ENCODE measurements at regions not wholly inside any gene's neighbourhood (a gene's known extent, or its start where the extent isn't known, plus 50 kb on each side); places are given as distances from the start of the nearest gene placed in this dataset.

- DNase-seq (ENCODE audit: low read depth in 2 of 3, low spot score in 2 of 3): no peak
These were observed 128.0 kb downstream of the KIF20B start for GRCh38 chr10:89829262-89829886.

DNA sequence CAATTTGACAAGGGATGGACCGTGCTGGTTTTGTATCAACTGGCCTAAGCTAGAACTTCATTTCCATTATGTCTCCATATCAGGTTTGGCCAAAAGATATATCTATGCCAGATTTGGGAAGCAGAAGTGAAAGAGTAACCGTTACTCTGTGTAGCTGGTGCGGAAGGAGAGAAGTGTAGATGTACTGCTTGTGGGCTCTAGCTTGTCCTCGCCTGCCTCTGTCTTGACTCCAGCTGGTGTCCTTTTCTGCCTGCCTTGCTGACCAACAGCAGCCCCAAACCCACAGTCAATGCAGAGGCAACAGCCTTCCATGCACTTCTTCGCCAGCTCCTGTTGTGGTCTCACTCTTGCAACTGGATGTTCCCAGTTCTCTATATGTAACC lies 128.5 kb downstream of the KIF20B start:
- DNase-seq (ENCODE audit: low read depth in 2 of 3, low spot score in 2 of 3): no peak

DNA sequence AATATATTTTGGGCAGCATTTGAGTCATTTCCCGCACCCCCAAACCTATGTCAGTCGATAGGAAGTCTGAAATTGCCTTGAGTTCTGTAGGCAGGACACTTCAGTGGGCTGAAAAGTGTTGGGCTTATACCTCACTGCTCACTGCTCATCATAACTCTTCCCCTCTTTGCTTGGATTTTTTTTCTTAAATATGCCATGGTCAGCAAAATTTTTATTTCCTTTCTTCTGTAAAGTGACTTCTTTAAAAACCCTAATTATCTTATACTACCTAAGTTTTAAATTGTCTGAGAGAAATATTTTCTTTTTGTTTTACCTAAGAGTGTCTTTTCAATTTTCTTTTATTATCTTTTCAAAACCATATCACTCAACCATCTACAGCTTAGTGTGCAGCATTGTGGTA lies 129.2 kb downstream of the KIF20B start:
- DNase-seq (ENCODE audit: low read depth in 2 of 3, low spot score in 2 of 3): no peak

- no peak for DNase-seq (ENCODE audit: low read depth in 2 of 3, low spot score in 2 of 3)
These were observed 135.4 kb downstream of the KIF20B start for GRCh38 chr10:89836840-89837164.

DNA sequence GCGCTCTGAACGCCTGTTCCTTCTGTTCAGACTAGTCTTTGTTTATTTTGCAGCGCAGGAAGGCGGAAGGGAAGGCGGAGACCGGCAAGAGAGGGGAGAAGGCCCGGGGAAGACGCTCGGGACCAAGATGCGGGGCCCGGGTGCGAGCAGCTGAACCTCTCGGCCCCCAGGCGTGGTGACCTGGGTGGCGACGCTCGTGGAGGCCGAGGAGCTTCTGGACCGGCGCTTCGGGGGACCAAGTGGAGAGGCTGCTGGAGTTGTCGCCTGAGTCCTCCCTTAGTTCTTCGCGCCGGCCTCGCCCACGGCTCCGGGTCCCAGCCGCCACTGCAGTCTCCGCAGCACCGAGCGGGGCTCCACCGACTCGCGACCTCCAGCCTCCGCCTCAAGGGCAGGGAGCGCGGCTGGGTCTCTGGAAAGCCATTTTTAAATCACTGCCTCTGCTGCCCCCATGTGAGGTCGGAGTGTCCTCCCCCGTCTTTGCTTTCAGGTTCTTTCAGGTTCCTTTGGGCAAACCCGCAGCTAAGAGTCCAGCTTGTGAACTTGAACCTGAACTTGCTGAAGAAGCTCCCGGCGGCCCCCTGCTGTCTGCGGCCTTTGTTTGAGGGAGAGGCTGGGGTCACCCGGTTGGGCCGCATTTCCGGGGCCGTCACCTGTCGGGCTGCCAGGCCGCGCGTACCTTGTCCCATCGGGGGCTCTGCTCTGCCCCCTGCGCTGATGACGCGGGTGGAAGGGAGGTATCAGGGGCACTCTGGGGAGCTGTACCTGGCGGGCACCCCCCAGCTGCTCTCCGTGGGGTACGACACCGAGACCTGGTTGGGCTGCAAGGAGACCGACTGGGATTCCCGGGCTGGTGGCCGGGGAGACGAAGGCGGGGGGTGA lies 136.0 kb downstream of the KIF20B start:
- DNase-seq (ENCODE audit: low read depth in 2 of 3, low spot score in 2 of 3): peak in 2 of 3 donors; percentile 17 to 25

DNA sequence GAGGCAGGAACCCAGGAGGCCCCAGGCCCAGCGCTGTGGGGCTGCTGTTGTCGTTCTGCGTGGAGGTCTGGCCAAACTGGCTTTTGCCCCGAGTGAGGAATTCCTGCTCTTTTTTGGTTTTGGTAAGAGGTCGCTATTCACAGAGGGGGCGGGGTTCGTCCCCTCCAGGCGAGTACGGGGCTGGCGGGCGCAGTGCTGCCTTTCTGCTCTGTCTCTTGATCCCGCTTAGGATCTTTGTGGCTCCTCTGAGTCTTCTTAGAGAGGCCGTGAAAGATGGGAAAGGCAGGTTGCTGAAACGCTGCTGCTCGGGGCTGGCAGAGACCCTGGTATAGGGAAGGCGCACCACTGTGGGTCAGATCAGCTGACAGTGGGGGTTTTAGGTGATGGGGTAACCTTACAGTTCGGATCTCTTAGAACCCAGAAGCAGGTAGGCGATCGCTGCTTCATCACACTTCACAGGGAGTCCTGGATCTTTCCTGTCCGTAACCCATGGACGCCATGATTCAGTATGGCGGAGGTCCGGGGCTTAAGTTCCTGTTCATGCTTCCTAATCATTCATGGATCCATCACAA lies 136.7 kb downstream of the KIF20B start:
- DNase-seq (ENCODE audit: low read depth in 2 of 3, low spot score in 2 of 3): no peak

GRCh38 chr10:89845541-89846280 lies 144.3 kb downstream of the KIF20B start:
- no peak for DNase-seq (ENCODE audit: low read depth in 2 of 3, low spot score in 2 of 3)

DNA sequence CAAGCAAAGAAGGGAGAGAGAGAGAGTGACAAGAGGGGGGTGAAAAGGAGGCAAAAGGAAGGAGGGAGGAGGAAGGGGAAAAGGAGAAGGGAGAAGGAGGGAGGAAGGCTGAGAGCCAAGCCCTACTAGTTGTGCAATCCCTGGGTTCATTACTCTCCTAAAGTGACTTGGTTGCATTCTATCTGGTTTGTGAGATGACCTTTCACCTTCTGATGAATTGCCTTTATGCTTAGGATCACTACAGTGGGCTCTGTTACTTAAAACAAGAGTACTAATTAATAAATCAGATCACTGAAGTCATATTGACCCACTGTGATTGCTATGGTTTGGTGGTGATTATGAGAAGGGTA lies 144.9 kb downstream of the KIF20B start:
- no peak for DNase-seq (ENCODE audit: low read depth in 2 of 3, low spot score in 2 of 3)

DNA sequence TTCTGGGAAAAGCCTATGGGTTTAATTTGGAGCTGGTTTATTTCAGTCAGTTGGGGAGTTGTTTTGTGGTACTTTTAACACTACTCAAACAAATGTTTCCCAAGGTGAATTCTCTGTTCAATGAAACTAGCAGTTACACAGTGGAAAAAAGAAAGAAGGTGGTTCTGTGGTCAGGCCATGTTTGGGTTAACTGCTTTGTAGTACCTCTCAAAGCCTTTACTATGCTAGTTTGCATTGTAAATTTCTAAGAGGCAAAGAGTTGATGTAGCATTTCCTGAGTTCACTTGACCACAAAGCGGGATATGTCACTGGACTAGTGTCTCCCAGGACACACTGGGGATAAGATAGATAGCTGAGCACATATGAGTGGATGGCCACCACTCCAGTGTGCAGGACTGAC lies 145.4 kb downstream of the KIF20B start:
- no peak for DNase-seq (ENCODE audit: low read depth in 2 of 3, low spot score in 2 of 3)

- no peak for DNase-seq (ENCODE audit: low read depth in 2 of 3, low spot score in 2 of 3)
These were observed 151.5 kb downstream of the KIF20B start for GRCh38 chr10:89852872-89853271.

DNA sequence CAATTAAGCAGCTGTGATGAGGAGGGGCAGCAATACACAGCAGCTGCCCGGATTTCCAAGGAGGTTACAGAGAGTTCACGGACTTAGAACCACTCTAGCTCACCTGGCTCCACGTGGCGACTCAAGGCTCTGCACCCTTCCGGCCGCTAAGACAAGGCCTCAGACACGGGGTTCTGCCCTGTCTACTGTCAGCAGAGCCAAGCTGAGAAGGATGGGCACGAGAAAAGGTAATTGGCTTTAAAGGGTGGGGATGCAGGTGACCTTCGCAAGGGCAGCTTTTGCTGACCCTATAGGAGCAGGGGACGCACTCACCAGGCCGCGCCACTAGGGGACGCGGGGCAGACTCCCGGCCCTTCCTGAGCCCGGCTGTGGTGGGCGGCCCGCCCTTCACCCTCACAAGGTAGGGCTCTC lies 152.4 kb downstream of the KIF20B start:
- no peak for DNase-seq (ENCODE audit: low read depth in 2 of 3, low spot score in 2 of 3)

DNA sequence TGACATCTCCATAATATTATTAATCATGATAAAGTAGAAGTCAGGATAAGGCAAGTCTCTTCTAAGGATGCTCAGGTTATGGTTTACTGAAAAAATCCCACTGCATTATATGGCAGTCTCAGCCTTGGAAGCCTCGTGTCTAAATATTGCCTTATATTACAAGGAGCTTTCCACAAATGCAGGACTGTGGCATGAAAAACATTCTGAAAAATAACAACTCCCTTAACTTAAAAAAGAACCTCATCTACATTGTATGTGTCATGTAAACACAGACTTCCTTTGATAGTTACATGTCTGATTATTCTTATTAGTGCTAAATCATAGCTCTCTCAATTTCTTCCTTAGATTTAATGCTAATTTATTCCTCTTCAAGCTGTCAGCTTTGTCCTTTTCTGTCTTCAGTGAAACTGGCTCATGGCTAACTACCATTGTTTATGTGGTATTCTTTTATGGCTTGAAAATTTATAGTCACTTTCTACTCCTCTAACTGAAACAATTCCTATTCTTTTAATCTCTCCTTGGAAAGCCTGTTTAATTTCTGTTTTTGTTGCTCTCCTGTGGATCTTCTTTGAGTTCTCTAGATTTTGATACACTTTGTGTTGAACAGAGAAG lies 156.1 kb downstream of the KIF20B start:
- no peak for DNase-seq (ENCODE audit: low read depth in 2 of 3, low spot score in 2 of 3)

DNA sequence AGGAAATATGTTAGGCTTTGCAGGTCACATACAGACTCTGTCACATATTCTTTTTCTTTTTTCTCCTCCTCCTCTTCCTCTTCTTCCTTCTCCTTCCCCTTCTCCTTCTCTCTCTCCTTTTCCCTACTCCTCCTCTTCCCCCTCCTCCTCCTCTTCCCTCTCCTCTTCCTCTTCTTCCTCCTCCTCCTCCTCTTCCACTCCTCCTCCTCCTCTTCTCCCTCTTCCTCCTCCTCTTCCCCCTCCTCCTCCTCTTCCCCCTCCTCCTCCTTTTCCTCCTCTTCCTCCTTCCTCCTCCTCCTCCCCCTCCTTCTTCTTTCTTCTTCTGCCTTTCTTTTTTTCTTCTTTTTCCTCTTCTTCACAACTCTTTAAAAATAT lies 159.8 kb downstream of the KIF20B start:
- DNase-seq (ENCODE audit: low read depth in 2 of 3, low spot score in 2 of 3): no peak

- no peak for DNase-seq (ENCODE audit: low read depth in 2 of 3, low spot score in 2 of 3)
These were observed 160.4 kb downstream of the KIF20B start for GRCh38 chr10:89861584-89862301.

DNA sequence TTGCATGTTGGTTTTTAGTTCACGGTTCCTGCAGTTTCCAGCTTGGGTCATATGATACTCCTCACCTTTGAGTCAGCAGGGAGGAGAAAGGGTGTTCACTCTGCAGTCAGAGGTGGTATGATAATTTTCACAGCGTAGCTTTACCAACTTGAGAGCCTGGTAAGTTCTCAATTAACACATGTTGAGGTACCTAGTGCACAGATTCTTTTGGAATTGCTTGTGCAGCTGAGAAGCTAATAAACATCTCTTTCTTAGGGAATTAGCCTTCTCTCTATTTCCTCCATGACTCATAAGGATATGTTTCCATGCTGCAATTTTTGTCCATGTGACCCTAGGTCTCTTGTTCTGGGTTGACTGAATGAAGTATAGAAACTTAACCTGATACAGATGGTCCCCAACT lies 166.6 kb downstream of the KIF20B start:
- DNase-seq (ENCODE audit: low read depth in 2 of 3, low spot score in 2 of 3): no peak

DNA sequence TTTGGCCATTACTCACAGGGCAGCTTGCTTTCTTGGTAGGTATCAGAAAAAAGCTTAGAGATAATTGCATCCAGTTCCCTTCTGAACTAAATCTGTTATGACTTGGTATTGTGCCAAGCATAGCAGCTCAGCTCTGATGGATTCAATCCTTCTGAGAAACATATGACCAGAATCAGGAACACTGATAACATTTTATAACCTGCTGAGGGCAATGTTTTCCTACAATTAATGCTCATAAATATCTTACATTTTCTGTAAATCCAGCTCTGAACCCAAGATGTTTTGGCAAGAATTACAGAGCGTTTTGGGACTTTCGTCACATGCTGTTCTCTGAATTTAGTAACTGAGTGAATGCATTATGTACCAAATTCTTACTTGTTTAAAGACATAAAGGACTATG lies 167.8 kb downstream of the KIF20B start:
- DNase-seq (ENCODE audit: low read depth in 2 of 3, low spot score in 2 of 3): no peak

DNA sequence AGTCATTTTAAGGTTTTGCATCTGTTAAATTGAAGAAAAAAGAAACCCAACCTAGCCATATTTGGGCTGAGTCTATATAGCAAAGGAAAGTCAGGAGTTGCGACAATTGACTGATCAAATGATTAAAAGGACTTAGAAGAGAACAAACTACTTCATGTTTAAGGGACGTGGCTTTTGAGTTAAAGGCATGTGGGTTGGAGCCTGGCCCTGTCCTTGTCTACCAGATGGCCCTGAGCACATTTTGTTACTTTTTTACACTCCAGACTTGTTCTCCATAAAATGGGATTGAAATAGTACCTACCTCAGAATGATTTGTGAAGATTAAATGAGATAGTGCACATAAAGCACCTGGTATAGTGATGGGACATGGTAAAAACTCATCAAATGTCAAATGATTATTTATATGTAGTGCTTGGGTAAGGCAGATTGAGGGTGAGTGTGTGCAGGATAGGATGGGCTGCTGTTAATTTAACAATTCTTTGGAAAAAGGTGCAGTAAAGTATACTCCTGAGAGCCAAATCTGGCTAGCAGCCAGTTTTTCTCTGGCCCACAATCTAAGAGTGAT lies 168.3 kb downstream of the KIF20B start:
- DNase-seq (ENCODE audit: low read depth in 2 of 3, low spot score in 2 of 3): no peak

- no peak for DNase-seq (ENCODE audit: low read depth in 2 of 3, low spot score in 2 of 3)
These were observed 169.5 kb downstream of the KIF20B start for GRCh38 chr10:89870936-89871335.

DNA sequence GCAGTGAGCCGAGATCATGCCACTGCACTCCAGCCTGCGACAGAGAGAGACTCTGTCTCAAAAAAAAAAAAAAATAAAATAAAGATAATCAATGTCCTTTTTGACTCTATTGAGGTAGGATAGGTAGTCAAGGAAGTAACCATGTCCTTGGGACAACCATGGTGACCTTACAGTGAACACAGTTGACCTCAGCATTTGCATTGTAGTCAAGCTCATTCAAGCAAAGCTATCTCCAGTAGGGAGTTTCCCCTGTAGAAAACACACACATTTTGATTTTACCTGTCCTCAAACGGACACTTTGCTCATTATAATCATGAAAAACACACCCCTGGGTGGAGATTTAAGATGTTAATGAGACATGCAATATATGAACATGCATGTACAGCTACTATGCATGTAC lies 171.7 kb downstream of the KIF20B start:
- no peak for DNase-seq (ENCODE audit: low read depth in 2 of 3, low spot score in 2 of 3)

GRCh38 chr10:89875557-89875956 lies 174.2 kb downstream of the KIF20B start:
- DNase-seq (ENCODE audit: low read depth in 2 of 3, low spot score in 2 of 3): no peak

Data from hematopoietic multipotent progenitor cell (in vitro differentiated cells).